ENCODE measurements at regions not wholly inside any gene's neighbourhood (a gene's known extent, or its start where the extent isn't known, plus 50 kb on each side); places are given as distances from the start of the nearest gene placed in this dataset.

- H3K36me3 ChIP-seq (replicated peaks in 1 of 2; ENCODE audit: control insufficient read depth in 1 of 2, insufficient read depth in 2 of 2, low read length in 2 of 2) = no peaks in the 10 kb centered on the region
- 3% methylated on average over 5 of the region's 8 CpGs for WGBS (ENCODE audit: insufficient coverage)
- intact Hi-C loops (cut with micrococcal nuclease) = no loop called here
- Mint-ChIP-seq H3K27me3 (ENCODE audit: low read depth in 3 of 3) (peaks cover 8 to 19% (median 13%) of the 10 kb centered on the region in 3 donors), H3K36me3 (peaks cover 0 to 2% of the 10 kb centered on the region in 2 donors), H3K4me1 (peaks cover 48% of the 10 kb centered on the region), H3K4me3 (peak overlapping the region in 1 of 2 donors; percentile 63), H3K27ac (peak overlapping the region in 3 of 7 donors; percentile 3 to 25 (median 5)), H3K9me3 (peaks cover 0 to 4% (median 2%) of the 10 kb centered on the region in 7 donors)
- H3K9me3 ChIP-seq (replicated peaks in 1 of 2; ENCODE audit: control insufficient read depth in 1 of 2, insufficient read depth in 1 of 2, low read length in 2 of 2) = no peaks in the 10 kb centered on the region
- H3K79me2 ChIP-seq (ENCODE audit: insufficient read depth, low read length) = no peaks in the 10 kb centered on the region
- H4K20me1 ChIP-seq (ENCODE audit: insufficient read depth, low read length) = no peaks in the 10 kb centered on the region
- TF ChIP-seq, protein P1, sequence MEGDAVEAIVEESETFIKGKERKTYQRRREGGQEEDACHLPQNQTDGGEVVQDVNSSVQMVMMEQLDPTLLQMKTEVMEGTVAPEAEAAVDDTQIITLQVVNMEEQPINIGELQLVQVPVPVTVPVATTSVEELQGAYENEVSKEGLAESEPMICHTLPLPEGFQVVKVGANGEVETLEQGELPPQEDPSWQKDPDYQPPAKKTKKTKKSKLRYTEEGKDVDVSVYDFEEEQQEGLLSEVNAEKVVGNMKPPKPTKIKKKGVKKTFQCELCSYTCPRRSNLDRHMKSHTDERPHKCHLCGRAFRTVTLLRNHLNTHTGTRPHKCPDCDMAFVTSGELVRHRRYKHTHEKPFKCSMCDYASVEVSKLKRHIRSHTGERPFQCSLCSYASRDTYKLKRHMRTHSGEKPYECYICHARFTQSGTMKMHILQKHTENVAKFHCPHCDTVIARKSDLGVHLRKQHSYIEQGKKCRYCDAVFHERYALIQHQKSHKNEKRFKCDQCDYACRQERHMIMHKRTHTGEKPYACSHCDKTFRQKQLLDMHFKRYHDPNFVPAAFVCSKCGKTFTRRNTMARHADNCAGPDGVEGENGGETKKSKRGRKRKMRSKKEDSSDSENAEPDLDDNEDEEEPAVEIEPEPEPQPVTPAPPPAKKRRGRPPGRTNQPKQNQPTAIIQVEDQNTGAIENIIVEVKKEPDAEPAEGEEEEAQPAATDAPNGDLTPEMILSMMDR (IDR thresholded peaks at IDR 0.05) = no peak
- H3K27ac ChIP-seq (ENCODE audit: low read depth in 1 of 2, low read length in 2 of 2) = no peak overlapping the region
- H3K27me3 ChIP-seq (ENCODE audit: control insufficient read depth in 2 of 2, insufficient read depth in 2 of 2, low read length in 2 of 2) = peaks cover 0 to 2% of the 10 kb centered on the region in 2 donors
- peak overlapping the region; percentile 4 for H3K4me2 ChIP-seq (replicated peaks; ENCODE audit: extremely low read depth, low read length, poor library complexity, severe bottlenecking)
- no peak for DNase-seq
- no peak overlapping the region for H3K9ac ChIP-seq (ENCODE audit: insufficient read depth, low read length, poor library complexity, severe bottlenecking)
- H3K4me1 ChIP-seq (ENCODE audit: control insufficient read depth in 1 of 2, insufficient read depth in 2 of 2, low read length in 2 of 2) = peaks cover 38 to 47% of the 10 kb centered on the region in 2 donors
- no peak overlapping the region for H3K4me3 ChIP-seq (replicated peaks in 1 of 3; ENCODE audit: low read depth in 2 of 3, low read length in 3 of 3)
- peak overlapping the region; percentile 58 for H2AFZ ChIP-seq (ENCODE audit: insufficient read depth, low read depth, low read length, poor library complexity, severe bottlenecking)
These were observed 60.6 kb upstream of the ZFR start for GRCh38 chr5:32504989-32505596.

- peaks cover 0 to 2% of the 10 kb centered on the region in 2 donors for H3K36me3 Mint-ChIP-seq
- no peak for DNase-seq
These were observed 59.9 kb upstream of the ZFR start for GRCh38 chr5:32504329-32504988.

More at GRCh38 chr5:32504329-32504988, 59.9 kb upstream of the ZFR start:
- Mint-ChIP-seq H3K27me3 (ENCODE audit: low read depth in 3 of 3) (peaks cover 8 to 19% (median 13%) of the 10 kb centered on the region in 3 donors), H3K9me3 (peaks cover 0 to 4% (median 2%) of the 10 kb centered on the region in 7 donors), H3K4me3 (peak overlapping the region in 1 of 2 donors; percentile 63), H3K4me1 (peaks cover 46% of the 10 kb centered on the region), H3K27ac (peak overlapping the region in 1 of 7 donors; percentile 31)
- Histone ChIP-seq H3K27me3 (ENCODE audit: control insufficient read depth in 2 of 2, insufficient read depth in 2 of 2, low read length in 2 of 2) (peaks cover 0 to 2% of the 10 kb centered on the region in 2 donors), H2AFZ (ENCODE audit: insufficient read depth, low read depth, low read length, poor library complexity, severe bottlenecking) (peak overlapping the region; percentile 58), H3K4me3 (replicated peaks in 1 of 3; ENCODE audit: low read depth in 2 of 3, low read length in 3 of 3) (no peak overlapping the region), H3K9me3 (replicated peaks in 1 of 2; ENCODE audit: control insufficient read depth in 1 of 2, insufficient read depth in 1 of 2, low read length in 2 of 2) (no peaks in the 10 kb centered on the region), H3K4me1 (ENCODE audit: control insufficient read depth in 1 of 2, insufficient read depth in 2 of 2, low read length in 2 of 2) (peaks cover 32 to 41% of the 10 kb centered on the region in 2 donors), H3K4me2 (replicated peaks; ENCODE audit: extremely low read depth, low read length, poor library complexity, severe bottlenecking) (peak overlapping the region; percentile 4), H3K27ac (ENCODE audit: low read depth in 1 of 2, low read length in 2 of 2) (no peak overlapping the region), H3K9ac (ENCODE audit: insufficient read depth, low read length, poor library complexity, severe bottlenecking) (no peak overlapping the region), H4K20me1 (ENCODE audit: insufficient read depth, low read length) (no peaks in the 10 kb centered on the region), H3K36me3 (replicated peaks in 1 of 2; ENCODE audit: control insufficient read depth in 1 of 2, insufficient read depth in 2 of 2, low read length in 2 of 2) (no peaks in the 10 kb centered on the region), H3K79me2 (ENCODE audit: insufficient read depth, low read length) (no peaks in the 10 kb centered on the region)
- intact Hi-C loops (cut with micrococcal nuclease) = no loop called here
- TF ChIP-seq, protein P1 (IDR thresholded peaks at IDR 0.05) = no peak
- 2% methylated on average over 7 of the region's 8 CpGs for WGBS (ENCODE audit: insufficient coverage)
